ENCODE measurements at regions not wholly inside any gene's neighbourhood (a gene's known extent, or its start where the extent isn't known, plus 50 kb on each side); places are given as distances from the start of the nearest gene placed in this dataset.

DNA sequence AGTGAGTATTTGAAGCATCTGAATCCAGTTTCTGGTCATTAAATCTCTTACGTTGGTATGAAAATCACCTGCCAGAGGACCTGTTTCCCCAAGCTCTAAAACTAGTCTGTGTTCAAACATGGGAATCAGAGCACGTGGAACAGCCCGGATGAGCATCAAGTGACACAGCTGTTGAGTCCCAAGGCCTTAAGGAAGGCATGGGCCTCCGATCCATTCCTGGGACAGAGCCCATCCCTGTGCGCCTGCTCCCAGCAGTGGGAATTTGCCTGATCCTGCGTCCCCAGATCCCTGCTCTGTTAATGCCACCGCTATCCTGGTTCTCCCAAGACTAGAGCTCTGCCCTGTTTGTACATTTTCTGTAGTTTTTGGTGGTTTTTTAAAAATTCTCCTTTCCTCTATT lies 68.4 kb upstream of the FBXO28 start:
- TF ChIP-seq, protein P1, sequence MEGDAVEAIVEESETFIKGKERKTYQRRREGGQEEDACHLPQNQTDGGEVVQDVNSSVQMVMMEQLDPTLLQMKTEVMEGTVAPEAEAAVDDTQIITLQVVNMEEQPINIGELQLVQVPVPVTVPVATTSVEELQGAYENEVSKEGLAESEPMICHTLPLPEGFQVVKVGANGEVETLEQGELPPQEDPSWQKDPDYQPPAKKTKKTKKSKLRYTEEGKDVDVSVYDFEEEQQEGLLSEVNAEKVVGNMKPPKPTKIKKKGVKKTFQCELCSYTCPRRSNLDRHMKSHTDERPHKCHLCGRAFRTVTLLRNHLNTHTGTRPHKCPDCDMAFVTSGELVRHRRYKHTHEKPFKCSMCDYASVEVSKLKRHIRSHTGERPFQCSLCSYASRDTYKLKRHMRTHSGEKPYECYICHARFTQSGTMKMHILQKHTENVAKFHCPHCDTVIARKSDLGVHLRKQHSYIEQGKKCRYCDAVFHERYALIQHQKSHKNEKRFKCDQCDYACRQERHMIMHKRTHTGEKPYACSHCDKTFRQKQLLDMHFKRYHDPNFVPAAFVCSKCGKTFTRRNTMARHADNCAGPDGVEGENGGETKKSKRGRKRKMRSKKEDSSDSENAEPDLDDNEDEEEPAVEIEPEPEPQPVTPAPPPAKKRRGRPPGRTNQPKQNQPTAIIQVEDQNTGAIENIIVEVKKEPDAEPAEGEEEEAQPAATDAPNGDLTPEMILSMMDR (IDR thresholded peaks at IDR 0.05): no peak
- TF ChIP-seq EP300 (IDR thresholded peaks at IDR 0.05): no peak
